22Rv1 (cell line): ENCODE measurements at regions not wholly inside any gene's neighbourhood (a gene's known extent, or its start where the extent isn't known, plus 50 kb on each side); places are given as distances from the start of the nearest gene placed in this dataset.

Experiments used
- ZFX ChIP-seq: fragments of 450-650 bp; IDR thresholded peaks from 2 replicates; pipeline ENCODE4 v1.6.1; 2017; ENCODE audit warnings: antibody characterized with exemption, borderline replicate concordance
- TF ChIP-seq, protein P1 (sequence below): fragments of 450-650 bp; IDR thresholded peaks from 2 replicates; pipeline ENCODE4 v1.5.1; 2017; ENCODE audit warnings: mild to moderate bottlenecking

DNA sequence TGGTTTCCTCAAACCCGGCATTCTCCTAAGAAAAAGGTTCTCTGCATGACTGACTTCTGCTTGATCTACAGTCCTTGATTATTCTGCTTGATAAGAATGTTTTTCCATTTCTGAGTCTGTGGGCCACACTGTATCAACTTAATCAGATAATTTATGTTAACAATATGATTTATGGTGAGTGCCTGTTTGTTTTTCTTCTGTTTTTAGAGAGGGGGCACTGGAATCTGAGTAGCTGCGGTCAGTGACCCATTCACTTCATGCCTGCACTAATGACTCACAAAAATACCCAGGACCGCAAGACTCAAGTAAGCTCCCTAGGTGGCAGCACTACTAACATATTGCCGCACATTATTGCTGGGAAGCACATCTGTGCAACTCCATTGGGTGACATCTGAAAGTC is 542.3 kb upstream of the ATXN8OS start:
- TF ChIP-seq, protein P1, sequence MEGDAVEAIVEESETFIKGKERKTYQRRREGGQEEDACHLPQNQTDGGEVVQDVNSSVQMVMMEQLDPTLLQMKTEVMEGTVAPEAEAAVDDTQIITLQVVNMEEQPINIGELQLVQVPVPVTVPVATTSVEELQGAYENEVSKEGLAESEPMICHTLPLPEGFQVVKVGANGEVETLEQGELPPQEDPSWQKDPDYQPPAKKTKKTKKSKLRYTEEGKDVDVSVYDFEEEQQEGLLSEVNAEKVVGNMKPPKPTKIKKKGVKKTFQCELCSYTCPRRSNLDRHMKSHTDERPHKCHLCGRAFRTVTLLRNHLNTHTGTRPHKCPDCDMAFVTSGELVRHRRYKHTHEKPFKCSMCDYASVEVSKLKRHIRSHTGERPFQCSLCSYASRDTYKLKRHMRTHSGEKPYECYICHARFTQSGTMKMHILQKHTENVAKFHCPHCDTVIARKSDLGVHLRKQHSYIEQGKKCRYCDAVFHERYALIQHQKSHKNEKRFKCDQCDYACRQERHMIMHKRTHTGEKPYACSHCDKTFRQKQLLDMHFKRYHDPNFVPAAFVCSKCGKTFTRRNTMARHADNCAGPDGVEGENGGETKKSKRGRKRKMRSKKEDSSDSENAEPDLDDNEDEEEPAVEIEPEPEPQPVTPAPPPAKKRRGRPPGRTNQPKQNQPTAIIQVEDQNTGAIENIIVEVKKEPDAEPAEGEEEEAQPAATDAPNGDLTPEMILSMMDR, result peak; percentile 74
- TF ChIP-seq ZFX, result no peak
